Liver (tissue), 8 donors: ENCODE measurements at regions not wholly inside any gene's neighbourhood (a gene's known extent, or its start where the extent isn't known, plus 50 kb on each side); places are given as distances from the start of the nearest gene placed in this dataset.

Source experiments
- DNase-seq: peaks from one replicate; pipeline ENCODE4 v3.0.0-alpha.2; 2017; ENCODE audit warnings: low spot score
- H3K27ac ChIP-seq, 2 donors: one replicate each; pipeline ENCODE4 v1.7.0; 2013; ENCODE audit warnings: inconsistent platforms in 2 of 2, low read length in 2 of 2, control low read depth in 1 of 2, low read depth in 1 of 2, mild to moderate bottlenecking in 1 of 2
- H3K27me3 ChIP-seq, 4 donors: one replicate each; pipeline versions ENCODE4 v1.6.1 to v1.7.0; 2013; ENCODE audit warnings: low read length in 3 of 4, inconsistent platforms in 1 of 4, mild to moderate bottlenecking in 1 of 4, moderate library complexity in 1 of 4; ENCODE audit not compliant: control insufficient read depth in 4 of 4, insufficient read depth in 4 of 4
- H3K36me3 ChIP-seq, 4 donors: one replicate each; pipeline versions ENCODE4 v1.6.1 to v1.7.0; 2013; ENCODE audit warnings: low read length in 3 of 4, mild to moderate bottlenecking in 3 of 4, low read depth in 1 of 4, moderate library complexity in 1 of 4; ENCODE audit not compliant: control insufficient read depth in 4 of 4, insufficient read depth in 3 of 4
- H3K4me1 ChIP-seq, 4 donors: one replicate each; pipeline versions ENCODE4 v1.6.1 to v1.7.0; 2013; ENCODE audit warnings: low read length in 3 of 4, mild to moderate bottlenecking in 3 of 4, moderate library complexity in 1 of 4; ENCODE audit not compliant: control insufficient read depth in 4 of 4, insufficient read depth in 4 of 4
- H3K4me3 ChIP-seq, 3 donors: one replicate each; pipeline versions ENCODE4 v1.6.1 to v1.7.0; 2013; ENCODE audit warnings: low read length in 3 of 3, control low read depth in 1 of 3, low read depth in 1 of 3, mild to moderate bottlenecking in 1 of 3
- H3K9ac ChIP-seq, 2 donors: one replicate each; pipeline ENCODE4 v1.7.0; 2013; ENCODE audit warnings: low read length in 2 of 2, mild to moderate bottlenecking in 2 of 2, moderate library complexity in 2 of 2, control low read depth in 1 of 2, low read depth in 1 of 2
- H3K9me3 ChIP-seq, 4 donors: one replicate each; pipeline versions ENCODE4 v1.6.1 to v1.7.0; 2013; ENCODE audit warnings: low read length in 3 of 4; ENCODE audit not compliant: control insufficient read depth in 4 of 4
- EGR1 ChIP-seq, 2 donors: IDR thresholded peaks; 2 replicates each; pipeline ENCODE4 v1.6.1; 2016 to 2018; ENCODE audit warnings: antibody characterized with exemption in 2 of 2, low read depth in 2 of 2
- FOXA1 ChIP-seq: IDR thresholded peaks from 2 replicates; pipeline ENCODE4 v1.6.1; 2016; ENCODE audit warnings: antibody characterized with exemption
- FOXA2 ChIP-seq: IDR thresholded peaks from 2 replicates; pipeline ENCODE4 v1.6.1; 2016; ENCODE audit warnings: antibody characterized with exemption
- GABPA ChIP-seq, 2 donors: IDR thresholded peaks in 1 of 2; conservative IDR thresholded peaks in 1 of 2; 2 replicates each; pipeline ENCODE4 v1.6.1; 2016; ENCODE audit warnings: antibody characterized with exemption in 2 of 2, mild to moderate bottlenecking in 1 of 2, moderate library complexity in 1 of 2
- HNF4A ChIP-seq, 2 donors: conservative IDR thresholded peaks; 2 replicates each; pipeline ENCODE4 v1.6.1; 2016; ENCODE audit warnings: antibody characterized with exemption in 2 of 2, mild to moderate bottlenecking in 2 of 2
- HNF4G ChIP-seq: IDR thresholded peaks from 2 replicates; pipeline ENCODE4 v1.6.1; 2016; ENCODE audit warnings: antibody characterized with exemption
- JUND ChIP-seq, 2 donors: IDR thresholded peaks; 2 replicates each; pipeline ENCODE4 v1.6.1; 2016; ENCODE audit warnings: antibody characterized with exemption in 2 of 2
- MAX ChIP-seq: IDR thresholded peaks from 2 replicates; pipeline ENCODE4 v1.6.1; 2016; ENCODE audit warnings: antibody characterized with exemption
- NR2F2 ChIP-seq: IDR thresholded peaks from 2 replicates; pipeline ENCODE4 v1.6.1; 2016; ENCODE audit warnings: antibody characterized with exemption
- RAD21 ChIP-seq, 2 donors: IDR thresholded peaks; 2 replicates each; pipeline ENCODE4 v1.6.1; 2016; ENCODE audit warnings: antibody characterized with exemption in 2 of 2, mild to moderate bottlenecking in 2 of 2
- REST ChIP-seq: IDR thresholded peaks from 2 replicates; pipeline ENCODE4 v1.6.1; 2016; ENCODE audit warnings: antibody characterized with exemption, mild to moderate bottlenecking
- RXRA ChIP-seq, 2 donors: IDR thresholded peaks; 2 replicates each; pipeline ENCODE4 v1.6.1; 2017 to 2018; ENCODE audit warnings: antibody characterized with exemption in 2 of 2, mild to moderate bottlenecking in 1 of 2
- SP1 ChIP-seq: IDR thresholded peaks from 2 replicates; pipeline ENCODE4 v1.6.1; 2018; ENCODE audit warnings: antibody characterized with exemption, mild to moderate bottlenecking
- YY1 ChIP-seq: IDR thresholded peaks from 2 replicates; pipeline ENCODE4 v1.6.1; 2016; ENCODE audit warnings: antibody characterized with exemption, mild to moderate bottlenecking
- WGBS: extraction: QIAGEN DNeasy Blood & Tissue Kit; methylation state at CpG from one replicate; pipeline ENCODE4 v1.1.7; 2013; 5-methylcytosine and 5-hydroxymethylcytosine counted together
- TF ChIP-seq, protein P1 (sequence below): IDR thresholded peaks from 2 replicates; pipeline ENCODE4 v1.6.1; 2016; ENCODE audit warnings: antibody characterized with exemption
- TF ChIP-seq, protein P2 (sequence below): fragments of 150-350 bp; IDR thresholded peaks from 2 replicates; pipeline ENCODE4 v1.5.1; 2017; ENCODE audit warnings: improper control_type of control experiment, low read depth, low read length; ENCODE audit not compliant: missing input control
- donor health status: healthy.
- donor health status: healthy.
- donor health status: healthy.
- donor health status: healthy.
- donor health status: healthy.

- Histone ChIP-seq H3K4me1 (no peaks in the 10 kb centered on the region), H3K36me3 (no peaks in the 10 kb centered on the region), H3K27me3 (no peaks in the 10 kb centered on the region), H3K9ac (no peak overlapping the region), H3K4me3 (no peak overlapping the region), H3K27ac (no peak overlapping the region), H3K9me3 (no peaks in the 10 kb centered on the region)
- DNase-seq, result no peak
- 78% methylated on average over 6 of the region's 6 CpGs for WGBS
- TF ChIP-seq, protein P1, sequence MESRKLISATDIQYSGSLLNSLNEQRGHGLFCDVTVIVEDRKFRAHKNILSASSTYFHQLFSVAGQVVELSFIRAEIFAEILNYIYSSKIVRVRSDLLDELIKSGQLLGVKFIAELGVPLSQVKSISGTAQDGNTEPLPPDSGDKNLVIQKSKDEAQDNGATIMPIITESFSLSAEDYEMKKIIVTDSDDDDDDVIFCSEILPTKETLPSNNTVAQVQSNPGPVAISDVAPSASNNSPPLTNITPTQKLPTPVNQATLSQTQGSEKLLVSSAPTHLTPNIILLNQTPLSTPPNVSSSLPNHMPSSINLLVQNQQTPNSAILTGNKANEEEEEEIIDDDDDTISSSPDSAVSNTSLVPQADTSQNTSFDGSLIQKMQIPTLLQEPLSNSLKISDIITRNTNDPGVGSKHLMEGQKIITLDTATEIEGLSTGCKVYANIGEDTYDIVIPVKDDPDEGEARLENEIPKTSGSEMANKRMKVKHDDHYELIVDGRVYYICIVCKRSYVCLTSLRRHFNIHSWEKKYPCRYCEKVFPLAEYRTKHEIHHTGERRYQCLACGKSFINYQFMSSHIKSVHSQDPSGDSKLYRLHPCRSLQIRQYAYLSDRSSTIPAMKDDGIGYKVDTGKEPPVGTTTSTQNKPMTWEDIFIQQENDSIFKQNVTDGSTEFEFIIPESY, result no peak
- no peak for TF ChIP-seq JUND (IDR thresholded peaks at IDR 0.05)
- TF ChIP-seq NR2F2, result no peak
- no peak for TF ChIP-seq SP1
These were observed 514.4 kb upstream of the PROK2 start for GRCh38 chr3:72299321-72299802.

DNA sequence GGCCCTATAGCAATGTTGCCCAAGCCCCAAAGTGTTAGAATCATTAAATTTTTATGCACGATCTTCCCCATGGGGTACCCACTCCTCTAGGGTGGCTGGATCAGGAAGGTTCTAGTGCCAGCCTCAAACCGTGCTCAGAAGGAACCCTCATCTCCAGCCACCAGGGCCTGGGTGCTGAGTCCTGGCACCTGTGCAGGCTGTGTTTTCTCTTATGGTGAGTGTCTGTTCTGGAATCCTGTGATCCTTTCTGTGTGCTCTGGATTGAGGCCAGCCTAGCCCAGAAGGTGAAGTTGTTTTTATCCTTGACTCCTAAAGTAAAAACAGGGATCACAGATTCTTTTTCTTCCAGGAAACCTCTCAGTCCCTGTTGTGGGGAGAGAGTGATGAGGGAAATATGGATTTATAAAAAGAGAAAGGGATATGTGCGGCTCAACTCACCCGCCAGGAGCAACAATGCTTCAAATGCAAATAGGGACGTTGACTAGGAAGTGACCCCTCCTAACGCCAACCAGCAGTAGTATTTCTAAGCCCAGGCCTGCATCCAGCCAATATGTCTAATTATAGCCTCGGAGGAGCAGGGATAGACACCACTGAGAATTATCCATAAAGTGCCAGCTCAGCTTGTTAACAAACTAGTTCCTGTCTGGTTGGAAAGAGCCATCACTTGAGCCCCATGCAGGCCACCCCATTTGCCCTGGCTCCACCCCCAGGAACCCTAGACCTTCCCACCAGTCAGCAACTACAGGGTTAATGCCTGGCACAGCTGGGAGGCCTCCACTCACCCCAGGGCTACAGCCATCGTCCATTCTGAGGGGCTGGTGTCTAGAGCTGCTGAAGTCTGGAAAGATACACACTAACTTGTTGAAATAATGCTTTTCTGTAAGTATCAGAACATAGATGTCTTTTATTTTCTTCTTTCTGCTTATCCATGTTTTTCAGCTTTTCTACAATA, 513.5 kb upstream of the PROK2 start:
- WGBS, result 64% methylated on average over 8 of the region's 8 CpGs
- Histone ChIP-seq H3K27ac (no peak overlapping the region), H3K9me3 (no peaks in the 10 kb centered on the region), H3K4me1 (no peaks in the 10 kb centered on the region), H3K4me3 (no peak overlapping the region), H3K36me3 (no peaks in the 10 kb centered on the region), H3K27me3 (no peaks in the 10 kb centered on the region), H3K9ac (no peak overlapping the region)
- TF ChIP-seq MAX (no peak), GABPA (IDR thresholded peaks at IDR 0.05 in 1 of 2, conservative IDR thresholded peaks at IDR 0.05 in 1 of 2) (no peak), EGR1 (IDR thresholded peaks at IDR 0.05; ENCODE audit: low read depth in 2 of 2) (no peak), HNF4G (no peak), NR2F2 (no peak), SP1 (no peak), FOXA2 (no peak), HNF4A (conservative IDR thresholded peaks at IDR 0.05) (no peak), RAD21 (IDR thresholded peaks at IDR 0.05) (no peak), YY1 (no peak), FOXA1 (no peak), REST (no peak), JUND (IDR thresholded peaks at IDR 0.05) (no peak), RXRA (IDR thresholded peaks at IDR 0.05) (no peak)
- TF ChIP-seq, protein P2, sequence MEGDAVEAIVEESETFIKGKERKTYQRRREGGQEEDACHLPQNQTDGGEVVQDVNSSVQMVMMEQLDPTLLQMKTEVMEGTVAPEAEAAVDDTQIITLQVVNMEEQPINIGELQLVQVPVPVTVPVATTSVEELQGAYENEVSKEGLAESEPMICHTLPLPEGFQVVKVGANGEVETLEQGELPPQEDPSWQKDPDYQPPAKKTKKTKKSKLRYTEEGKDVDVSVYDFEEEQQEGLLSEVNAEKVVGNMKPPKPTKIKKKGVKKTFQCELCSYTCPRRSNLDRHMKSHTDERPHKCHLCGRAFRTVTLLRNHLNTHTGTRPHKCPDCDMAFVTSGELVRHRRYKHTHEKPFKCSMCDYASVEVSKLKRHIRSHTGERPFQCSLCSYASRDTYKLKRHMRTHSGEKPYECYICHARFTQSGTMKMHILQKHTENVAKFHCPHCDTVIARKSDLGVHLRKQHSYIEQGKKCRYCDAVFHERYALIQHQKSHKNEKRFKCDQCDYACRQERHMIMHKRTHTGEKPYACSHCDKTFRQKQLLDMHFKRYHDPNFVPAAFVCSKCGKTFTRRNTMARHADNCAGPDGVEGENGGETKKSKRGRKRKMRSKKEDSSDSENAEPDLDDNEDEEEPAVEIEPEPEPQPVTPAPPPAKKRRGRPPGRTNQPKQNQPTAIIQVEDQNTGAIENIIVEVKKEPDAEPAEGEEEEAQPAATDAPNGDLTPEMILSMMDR, result no peak
- TF ChIP-seq, protein P1, result no peak
- DNase-seq, result no peak
